Adrenal gland (tissue), 5 donors: ENCODE measurements at regions not wholly inside any gene's neighbourhood (a gene's known extent, or its start where the extent isn't known, plus 50 kb on each side); places are given as distances from the start of the nearest gene placed in this dataset.

ENCODE experiments used
- CTCF ChIP-seq, 6 experiments: fragments of 450-650 bp in 4 of 6; fragments of 200-600 bp in 2 of 6; sonication (generic) in 1 of 6; IDR thresholded peaks; 1 replicate in 5 of 6; 2 replicates in 1 of 6; pipeline versions ENCODE4 v1.5.1 to v1.8.0; 2016 to 2021; ENCODE audit warnings: antibody characterized with exemption in 6 of 6, mild to moderate bottlenecking in 2 of 6, moderate library complexity in 1 of 6
- POLR2A ChIP-seq, 2 donors: fragments of 450-650 bp; IDR thresholded peaks; one replicate each; pipeline ENCODE4 v1.6.1; 2017; ENCODE audit warnings: antibody characterized with exemption in 2 of 2, mild to moderate bottlenecking in 2 of 2, moderate library complexity in 1 of 2
- donor health status: DM: no; HTN: no; CAD: no.

- no peak for TF ChIP-seq CTCF (IDR thresholded peaks at IDR 0.05)
- TF ChIP-seq POLR2A (IDR thresholded peaks at IDR 0.05) = no peak
Measured at GRCh38 chr10:64505501-64505900, 984.3 kb downstream of the REEP3 start.
